GM10248 (cell line): ENCODE measurements at regions not wholly inside any gene's neighbourhood (a gene's known extent, or its start where the extent isn't known, plus 50 kb on each side); places are given as distances from the start of the nearest gene placed in this dataset.

Experiments used
- CTCF ChIA-PET: fragments of 300-600 bp; sonication (Branson Sonifier 250); formaldehyde crosslinking; extraction: SDS; loops from one replicate; lab custom pipeline; 2021; ENCODE audit warnings: antibody characterized with exemption; lab: Yijun Ruan, JAX
- POLR2A ChIA-PET: fragments of 350-650 bp; sonication (Branson Sonifier 250); formaldehyde crosslinking; extraction: SDS; loops from one replicate; lab custom pipeline; 2020; ENCODE audit warnings: antibody characterized with exemption; lab: Yijun Ruan, JAX
- DNase-seq: peaks from one replicate; pipeline ENCODE4 v3.0.0; 2012; ENCODE audit errors: extremely low spot score
- TF ChIP-seq, protein P1 (sequence below): IDR thresholded peaks from 2 replicates; pipeline ENCODE4 v1.5.1; 2012; ENCODE audit warnings: mild to moderate bottlenecking, low read depth; ENCODE audit errors: extremely low read depth, missing control alignments, control extremely low read depth

GRCh38 chr11:69364921-69365320 is 71.0 kb downstream of the MYEOV start:
- POLR2A ChIA-PET = no interaction called here
- TF ChIP-seq, protein P1, sequence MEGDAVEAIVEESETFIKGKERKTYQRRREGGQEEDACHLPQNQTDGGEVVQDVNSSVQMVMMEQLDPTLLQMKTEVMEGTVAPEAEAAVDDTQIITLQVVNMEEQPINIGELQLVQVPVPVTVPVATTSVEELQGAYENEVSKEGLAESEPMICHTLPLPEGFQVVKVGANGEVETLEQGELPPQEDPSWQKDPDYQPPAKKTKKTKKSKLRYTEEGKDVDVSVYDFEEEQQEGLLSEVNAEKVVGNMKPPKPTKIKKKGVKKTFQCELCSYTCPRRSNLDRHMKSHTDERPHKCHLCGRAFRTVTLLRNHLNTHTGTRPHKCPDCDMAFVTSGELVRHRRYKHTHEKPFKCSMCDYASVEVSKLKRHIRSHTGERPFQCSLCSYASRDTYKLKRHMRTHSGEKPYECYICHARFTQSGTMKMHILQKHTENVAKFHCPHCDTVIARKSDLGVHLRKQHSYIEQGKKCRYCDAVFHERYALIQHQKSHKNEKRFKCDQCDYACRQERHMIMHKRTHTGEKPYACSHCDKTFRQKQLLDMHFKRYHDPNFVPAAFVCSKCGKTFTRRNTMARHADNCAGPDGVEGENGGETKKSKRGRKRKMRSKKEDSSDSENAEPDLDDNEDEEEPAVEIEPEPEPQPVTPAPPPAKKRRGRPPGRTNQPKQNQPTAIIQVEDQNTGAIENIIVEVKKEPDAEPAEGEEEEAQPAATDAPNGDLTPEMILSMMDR = no peak
- DNase-seq = no peak
- CTCF ChIA-PET = no interaction called here

GRCh38 chr11:69365558-69365957 is 71.6 kb downstream of the MYEOV start:
- TF ChIP-seq, protein P1 = no peak
- POLR2A ChIA-PET = no interaction called here
- no peak for DNase-seq
- CTCF ChIA-PET = no interaction called here

- TF ChIP-seq, protein P1 = no peak
- DNase-seq = no peak
- ChIA-PET CTCF (interaction anchor here (1.2 to 1.6 kb wide), 3 partner anchors 19 to 77 kb away, joined by 3 to 4 read pairs (median 3); no protein-coding TSS in a partner anchor), POLR2A (no interaction called here)
Measured at GRCh38 chr11:69366591-69366990, 72.6 kb downstream of the MYEOV start.

DNA sequence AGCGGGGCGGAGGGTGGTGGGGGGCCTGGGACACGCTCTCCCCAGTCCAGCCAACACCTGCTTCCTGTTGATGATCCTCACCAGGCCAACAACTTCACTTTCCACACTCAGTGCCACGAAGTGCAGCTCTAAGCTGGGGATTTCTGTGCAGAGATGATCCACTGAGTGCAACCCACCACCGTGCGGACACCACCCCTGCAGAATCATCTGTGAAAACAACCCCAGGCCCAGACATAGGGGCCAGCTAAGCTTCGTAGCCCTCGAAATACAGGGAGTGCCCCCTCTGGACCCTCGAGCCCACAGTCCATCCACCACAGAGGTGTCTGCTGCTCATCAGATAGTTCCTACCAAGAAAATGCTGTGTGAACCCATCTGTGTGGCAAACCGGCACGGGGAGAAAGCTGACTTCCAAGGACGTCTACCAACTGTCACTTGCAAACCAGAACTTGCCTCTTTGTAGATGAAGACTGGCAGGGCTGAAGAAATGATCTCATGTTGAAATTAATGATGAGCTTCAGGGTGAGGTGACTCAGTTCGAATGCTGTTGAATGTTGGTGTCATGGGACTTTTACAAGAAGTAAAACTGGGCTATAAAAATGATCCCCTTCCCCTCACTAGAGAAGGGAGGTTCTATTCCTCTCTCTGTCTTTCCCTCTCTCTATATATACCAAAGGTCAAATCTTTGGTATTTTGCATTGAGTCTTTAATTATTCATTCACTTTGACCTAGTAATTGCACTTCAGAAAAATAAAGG is 73.4 kb downstream of the MYEOV start:
- TF ChIP-seq, protein P1 = no peak
- POLR2A ChIA-PET = no interaction called here
- no peak for DNase-seq
- CTCF ChIA-PET = interaction anchor here (1.2 to 1.6 kb wide), 3 partner anchors 20 to 78 kb away, joined by 3 to 4 read pairs (median 3); no protein-coding TSS in a partner anchor

- DNase-seq = no peak
- TF ChIP-seq, protein P1 = no peak
- CTCF ChIA-PET = interaction anchor here (0.7 kb wide), 1 partner anchor 12 kb away, joined by 3 read pairs; no protein-coding TSS in a partner anchor
- POLR2A ChIA-PET = no interaction called here
Measured at GRCh38 chr11:69368119-69368880, 74.3 kb downstream of the MYEOV start.

- ChIA-PET CTCF (interaction anchor here (1.1 kb wide), 1 partner anchor 9 kb away, joined by 3 read pairs; no protein-coding TSS in a partner anchor), POLR2A (no interaction called here)
- no peak for DNase-seq
- TF ChIP-seq, protein P1 = no peak
Measured at GRCh38 chr11:69369210-69369825, 75.4 kb downstream of the MYEOV start.
